Neural crest cell (in vitro differentiated cells): ENCODE measurements at regions not wholly inside any gene's neighbourhood (a gene's known extent, or its start where the extent isn't known, plus 50 kb on each side); places are given as distances from the start of the nearest gene placed in this dataset.
"Not testable (repeated sequence)": the region's sequence is repeated elsewhere in the genome, so short reads cannot be mapped to it uniquely, and the experiment has no call there.

Experiments used
- DNase-seq: peaks from one replicate; pipeline ENCODE4 v3.0.0; 2021; ENCODE audit warnings: low read depth, mixed read lengths, low spot score
- H3K27ac Mint-ChIP-seq: one replicate; pipeline ENCODE4 v1.8.0; 2021; ENCODE audit warnings: mild to moderate bottlenecking, mixed read lengths; ENCODE audit not compliant: unreplicated experiment
- H3K27me3 Mint-ChIP-seq: 2 replicates; pipeline ENCODE4 v1.8.0; 2021; ENCODE audit warnings: low read depth, mild to moderate bottlenecking, mixed read lengths
- H3K36me3 Mint-ChIP-seq: 2 replicates; pipeline ENCODE4 v1.8.0; 2021; ENCODE audit warnings: low read depth, mild to moderate bottlenecking, mixed read lengths
- H3K4me1 Mint-ChIP-seq: 2 replicates; pipeline ENCODE4 v1.8.0; 2021; ENCODE audit warnings: mixed read lengths
- H3K4me3 Mint-ChIP-seq: one replicate; pipeline ENCODE4 v1.8.0; 2021; ENCODE audit warnings: mild to moderate bottlenecking, mixed read lengths
- H3K9me3 Mint-ChIP-seq: 2 replicates; pipeline ENCODE4 v1.8.0; 2021; ENCODE audit warnings: mixed read lengths
- CTCF ChIP-seq: fragments of 200-600 bp; sonication (generic); conservative IDR thresholded peaks from 2 replicates; pipeline ENCODE4 v1.5.0; 2021; ENCODE audit warnings: antibody characterized with exemption, mild to moderate bottlenecking

- Mint-ChIP-seq H3K27ac (no peak overlapping the region), H3K36me3 (peaks cover 20% of the 10 kb centered on the region), H3K4me1 (peaks cover 4% of the 10 kb centered on the region), H3K9me3 (peaks cover 9% of the 10 kb centered on the region), H3K27me3 (no peaks in the 10 kb centered on the region), H3K4me3 (no peak overlapping the region)
- no peak for DNase-seq
- TF ChIP-seq CTCF, result no peak
Observed at GRCh38 chr1:121587230-121587569, 402.4 kb downstream of the SRGAP2C start.

GRCh38 chr1:121587777-121588176, 403.0 kb downstream of the SRGAP2C start:
- peaks cover 15% of the 10 kb centered on the region for H3K36me3 Mint-ChIP-seq
- TF ChIP-seq CTCF, result no peak
- H3K27ac Mint-ChIP-seq, result no peak overlapping the region
- H3K9me3 Mint-ChIP-seq, result peaks cover 5% of the 10 kb centered on the region
- no peaks in the 10 kb centered on the region for H3K27me3 Mint-ChIP-seq
- no peak overlapping the region for H3K4me3 Mint-ChIP-seq
- no peak for DNase-seq
- H3K4me1 Mint-ChIP-seq, result peaks cover 4% of the 10 kb centered on the region

- no peak for TF ChIP-seq CTCF
Observed at GRCh38 chr1:121594096-121594495, 409.3 kb downstream of the SRGAP2C start.

GRCh38 chr1:121595089-121595488, 410.3 kb downstream of the SRGAP2C start:
- Mint-ChIP-seq H3K9me3 (peaks cover 6% of the 10 kb centered on the region), H3K27me3 (no peaks in the 10 kb centered on the region), H3K36me3 (peaks cover 10% of the 10 kb centered on the region), H3K27ac (no peak overlapping the region), H3K4me1 (peaks cover 5% of the 10 kb centered on the region), H3K4me3 (no peak overlapping the region)
- TF ChIP-seq CTCF, result no peak
- DNase-seq, result no peak

More at GRCh38 chr1:121594096-121594495, 409.3 kb downstream of the SRGAP2C start:
- DNase-seq, result no peak
- H3K4me3 Mint-ChIP-seq, result no peak overlapping the region
- H3K27me3 Mint-ChIP-seq, result no peaks in the 10 kb centered on the region
- H3K36me3 Mint-ChIP-seq, result peaks cover 6% of the 10 kb centered on the region
- H3K27ac Mint-ChIP-seq, result no peak overlapping the region
- H3K4me1 Mint-ChIP-seq, result peaks cover 5% of the 10 kb centered on the region
- H3K9me3 Mint-ChIP-seq, result peaks cover 2% of the 10 kb centered on the region

GRCh38 chr1:121604843-121605444, 420.2 kb downstream of the SRGAP2C start:
- Mint-ChIP-seq H3K36me3 (peaks cover 12% of the 10 kb centered on the region), H3K9me3 (peaks cover 12% of the 10 kb centered on the region)
- not testable (repeated sequence) for H3K4me1 Mint-ChIP-seq, H3K27ac Mint-ChIP-seq, DNase-seq, H3K27me3 Mint-ChIP-seq, H3K4me3 Mint-ChIP-seq

GRCh38 chr1:121607499-121607898, 422.7 kb downstream of the SRGAP2C start:
- not testable (repeated sequence) for H3K4me1 Mint-ChIP-seq, DNase-seq, H3K27ac Mint-ChIP-seq, H3K27me3 Mint-ChIP-seq, H3K36me3 Mint-ChIP-seq, H3K9me3 Mint-ChIP-seq, H3K4me3 Mint-ChIP-seq
